HFFc6 (cell line): ENCODE measurements at regions not wholly inside any gene's neighbourhood (a gene's known extent, or its start where the extent isn't known, plus 50 kb on each side); places are given as distances from the start of the nearest gene placed in this dataset.
A peak's percentile ranks its signal among the peaks of the same experiment; 100 is the strongest.

Source experiments
- DNase-seq: peaks from one replicate; pipeline ENCODE4 v3.0.0-alpha.2; 2018
- H3K27ac Mint-ChIP-seq: 2 replicates; pipeline ENCODE4 v1.8.0; 2020; ENCODE audit warnings: mild to moderate bottlenecking, mixed read lengths
- H3K27me3 Mint-ChIP-seq: 2 replicates; pipeline ENCODE4 v1.8.0; 2021; ENCODE audit warnings: mild to moderate bottlenecking, moderate library complexity, mixed read lengths; ENCODE audit not compliant: insufficient read depth
- H3K36me3 Mint-ChIP-seq: 2 replicates; pipeline ENCODE4 v1.8.0; 2021; ENCODE audit warnings: low read depth, mixed read lengths
- H3K4me1 Mint-ChIP-seq: 2 replicates; pipeline ENCODE4 v1.8.0; 2020; ENCODE audit warnings: low read depth, mixed read lengths
- H3K4me3 Mint-ChIP-seq: 2 replicates; pipeline ENCODE4 v1.8.0; 2020; ENCODE audit warnings: mild to moderate bottlenecking, moderate library complexity, mixed read lengths
- H3K9me3 Mint-ChIP-seq: 2 replicates; pipeline ENCODE4 v1.8.0; 2020; ENCODE audit warnings: mild to moderate bottlenecking, mixed read lengths
- CTCF ChIP-seq: fragments of 200-600 bp; sonication (generic); IDR thresholded peaks from 2 replicates; pipeline ENCODE4 v1.5.0; 2021; ENCODE audit warnings: antibody characterized with exemption, mild to moderate bottlenecking

DNA sequence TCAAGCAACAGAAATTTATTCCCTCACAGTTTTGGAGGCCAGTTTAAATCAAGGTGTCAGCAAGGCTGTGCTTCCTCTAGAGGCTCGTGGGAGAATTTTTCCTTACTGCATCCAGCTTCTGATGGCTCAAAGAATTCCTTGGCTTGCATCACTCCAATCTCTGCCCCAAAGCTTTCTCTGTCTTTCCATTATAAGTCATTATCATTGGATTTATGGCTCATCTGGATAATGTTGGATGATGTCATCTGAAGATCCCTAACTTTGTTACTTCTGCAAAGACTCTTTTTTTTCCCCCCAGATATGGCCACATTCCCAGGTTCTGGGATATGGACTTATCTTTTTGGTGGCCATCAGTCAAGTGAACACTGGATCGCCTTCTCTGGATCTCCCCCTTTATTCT, 146.3 kb upstream of the B3GAT2 start:
- Mint-ChIP-seq H3K4me3 (no peak overlapping the region), H3K27me3 (peaks cover 10% of the 10 kb centered on the region), H3K27ac (no peak overlapping the region), H3K9me3 (peaks cover 4% of the 10 kb centered on the region; the same call in 1 of the 2 replicates), H3K4me1 (peaks cover 19% of the 10 kb centered on the region), H3K36me3 (no peaks in the 10 kb centered on the region)
- TF ChIP-seq CTCF = no peak
- no peak for DNase-seq

GRCh38 chr6:71103641-71104040, 146.8 kb upstream of the B3GAT2 start:
- H3K4me1 Mint-ChIP-seq = peaks cover 23% of the 10 kb centered on the region
- H3K27me3 Mint-ChIP-seq = peaks cover 9% of the 10 kb centered on the region
- no peak for DNase-seq
- H3K9me3 Mint-ChIP-seq = peaks cover 4% of the 10 kb centered on the region; the same call in 1 of the 2 replicates
- no peak overlapping the region for H3K27ac Mint-ChIP-seq
- no peaks in the 10 kb centered on the region for H3K36me3 Mint-ChIP-seq
- H3K4me3 Mint-ChIP-seq = no peak overlapping the region
- no peak for TF ChIP-seq CTCF

DNA sequence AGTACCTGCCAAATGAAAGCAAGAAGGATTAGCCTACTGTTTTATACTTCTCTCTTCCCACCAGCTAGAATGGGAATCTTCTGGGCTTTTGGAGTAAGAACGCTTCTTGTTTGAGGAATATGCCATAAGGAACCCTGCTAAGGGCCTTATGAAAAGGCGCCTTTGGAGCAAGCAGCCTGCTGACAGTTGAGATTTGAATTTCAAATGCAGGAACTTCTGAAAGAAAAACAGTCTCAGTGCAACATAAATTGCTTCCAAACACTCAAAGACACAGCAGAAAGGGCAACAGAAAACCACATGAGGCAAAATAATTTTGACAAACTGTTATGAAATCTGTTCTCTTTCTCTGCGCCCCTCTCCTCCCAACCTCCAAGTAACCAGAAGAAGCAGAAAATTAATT, 149.4 kb upstream of the B3GAT2 start:
- Mint-ChIP-seq H3K27me3 (peaks cover 7% of the 10 kb centered on the region), H3K4me3 (no peak overlapping the region), H3K27ac (no peak overlapping the region), H3K9me3 (no peaks in the 10 kb centered on the region), H3K36me3 (no peaks in the 10 kb centered on the region), H3K4me1 (peaks cover 23% of the 10 kb centered on the region)
- no peak for TF ChIP-seq CTCF
- DNase-seq = no peak

DNA sequence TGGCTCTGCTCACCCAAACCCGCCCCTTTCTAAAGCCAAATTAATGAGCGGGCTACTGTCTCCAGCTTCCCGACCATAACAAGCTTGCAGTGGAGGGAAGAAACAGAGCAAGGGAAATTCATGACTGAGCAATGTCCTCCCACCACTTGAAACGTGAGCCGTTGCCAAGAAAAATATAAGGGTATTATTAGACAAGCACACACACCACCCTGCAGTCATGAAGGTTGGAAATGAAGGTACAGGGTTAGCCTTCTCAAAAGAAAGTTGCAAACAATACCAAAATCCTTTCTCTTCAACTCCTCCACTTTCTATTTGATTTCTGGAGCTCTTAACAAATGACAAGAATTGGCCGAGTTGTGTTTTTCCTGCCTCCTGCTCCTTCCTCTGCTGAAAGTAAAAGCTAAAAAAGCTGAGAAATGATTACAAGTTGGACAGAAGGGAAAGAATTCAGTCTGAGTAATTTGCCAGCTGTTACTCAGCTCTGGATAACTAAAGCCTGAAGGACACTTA, 151.1 kb upstream of the B3GAT2 start:
- Mint-ChIP-seq H3K4me1 (peaks cover 23% of the 10 kb centered on the region), H3K4me3 (peak overlapping the region; percentile 86), H3K36me3 (no peaks in the 10 kb centered on the region), H3K27ac (peak overlapping the region; percentile 60), H3K27me3 (peaks cover 7% of the 10 kb centered on the region), H3K9me3 (no peaks in the 10 kb centered on the region)
- TF ChIP-seq CTCF = no peak
- DNase-seq = peak; percentile 62

- no peaks in the 10 kb centered on the region for H3K9me3 Mint-ChIP-seq
- H3K4me1 Mint-ChIP-seq = no peaks in the 10 kb centered on the region
- DNase-seq = no peak
- H3K4me3 Mint-ChIP-seq = no peak overlapping the region
- no peaks in the 10 kb centered on the region for H3K36me3 Mint-ChIP-seq
- H3K27ac Mint-ChIP-seq = no peak overlapping the region
- no peak for TF ChIP-seq CTCF
- H3K27me3 Mint-ChIP-seq = peaks cover 10% of the 10 kb centered on the region
Measured at GRCh38 chr6:71114544-71114943, 157.7 kb upstream of the B3GAT2 start.

DNA sequence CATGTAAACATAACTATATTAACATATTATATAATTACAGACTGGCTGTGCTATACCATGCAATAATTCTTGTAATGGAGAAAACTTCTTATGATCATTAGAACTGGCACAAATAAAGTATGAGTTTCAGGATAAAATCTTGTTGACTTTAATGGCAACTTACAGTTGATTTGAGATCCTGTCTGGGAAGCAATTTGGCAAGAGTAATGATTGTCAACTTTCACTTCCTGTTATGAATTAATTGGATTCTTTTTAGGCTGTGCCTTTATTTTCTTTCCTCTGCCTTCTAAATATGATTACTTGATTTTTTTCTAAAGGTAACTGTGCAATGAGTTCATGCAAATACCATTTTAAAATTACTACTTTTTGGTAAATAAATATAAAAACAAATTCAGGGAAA, 158.1 kb upstream of the B3GAT2 start:
- Mint-ChIP-seq H3K4me1 (no peaks in the 10 kb centered on the region), H3K36me3 (no peaks in the 10 kb centered on the region), H3K9me3 (peaks cover 2% of the 10 kb centered on the region; the same call in 1 of the 2 replicates), H3K27ac (no peak overlapping the region), H3K4me3 (no peak overlapping the region), H3K27me3 (peaks cover 10% of the 10 kb centered on the region)
- no peak for TF ChIP-seq CTCF
- DNase-seq = no peak
